WTC11 (cell line): ENCODE measurements at regions not wholly inside any gene's neighbourhood (a gene's known extent, or its start where the extent isn't known, plus 50 kb on each side); places are given as distances from the start of the nearest gene placed in this dataset.

Source experiments
- ATAC-seq: fragments of 200-7000 bp; cut with Tn5 transposase; 2 replicates; pipeline ENCODE4 v1.10.0; 2021; ENCODE audit warnings: mild to moderate bottlenecking, moderate library complexity
- CTCF ChIA-PET: fragments of 300-600 bp; sonication (Branson Sonifier 250); formaldehyde crosslinking; loops from one replicate; lab custom pipeline; 2021; ENCODE audit warnings: antibody characterized with exemption; lab: Charles Lee
- POLR2A ChIA-PET: fragments of 350-600 bp; sonication (Branson Sonifier 250); formaldehyde crosslinking; loops from one replicate; lab custom pipeline; 2021; ENCODE audit warnings: antibody characterized with exemption; lab: Charles Lee
- DNase-seq: peaks from one replicate; pipeline ENCODE4 v3.0.0; 2021; ENCODE audit warnings: low spot score
- H3K27ac Mint-ChIP-seq: 2 replicates; pipeline ENCODE4 v1.8.0; 2021; ENCODE audit warnings: mixed read lengths
- H3K27me3 Mint-ChIP-seq: 2 replicates; pipeline ENCODE4 v1.8.0; 2021; ENCODE audit warnings: low read depth, mild to moderate bottlenecking, moderate library complexity, mixed read lengths
- H3K36me3 Mint-ChIP-seq: 2 replicates; pipeline ENCODE4 v1.8.0; 2021; ENCODE audit warnings: mixed read lengths
- H3K4me1 Mint-ChIP-seq: 2 replicates; pipeline ENCODE4 v1.8.0; 2022; ENCODE audit warnings: mixed read lengths
- H3K4me3 Mint-ChIP-seq: 2 replicates; pipeline ENCODE4 v1.8.0; 2021; ENCODE audit warnings: mild to moderate bottlenecking, moderate library complexity, mixed read lengths
- H3K9me3 Mint-ChIP-seq: 2 replicates; pipeline ENCODE4 v1.8.0; 2021; ENCODE audit warnings: mixed read lengths
- JUN ChIP-seq: sonication (generic); formaldehyde crosslinking; IDR thresholded peaks from 2 replicates; pipeline ENCODE4 v1.8.0; 2023; ENCODE audit warnings: mild to moderate bottlenecking, missing genetic modification reagents
- MYBL2 ChIP-seq: sonication (generic); formaldehyde crosslinking; IDR thresholded peaks from 2 replicates; pipeline ENCODE4 v1.8.1; 2023; ENCODE audit warnings: mild to moderate bottlenecking, moderate library complexity, missing genetic modification reagents
- NFE2L1 ChIP-seq: sonication (generic); formaldehyde crosslinking; IDR thresholded peaks from 2 replicates; pipeline ENCODE4 v1.8.1; 2023; ENCODE audit warnings: missing genetic modification reagents
- NFYB ChIP-seq: sonication (generic); formaldehyde crosslinking; conservative IDR thresholded peaks from 2 replicates; pipeline ENCODE4 v1.8.0; 2022; ENCODE audit warnings: low read depth, missing genetic modification reagents
- PRRX2 ChIP-seq: fragments of 250-450 bp; sonication (Bioruptor Pico); IDR thresholded peaks from 2 replicates; pipeline ENCODE4 v1.8.0; 2021; ENCODE audit warnings: mild to moderate bottlenecking
- SMAD3 ChIP-seq: sonication (generic); formaldehyde crosslinking; IDR thresholded peaks from 2 replicates; pipeline ENCODE4 v1.8.0; 2022; ENCODE audit warnings: missing genetic modification reagents, mild to moderate bottlenecking, borderline replicate concordance
- SMAD4 ChIP-seq: sonication (generic); formaldehyde crosslinking; IDR thresholded peaks from 2 replicates; pipeline ENCODE4 v1.8.0; 2022; ENCODE audit warnings: mild to moderate bottlenecking, missing genetic modification reagents
- SOX15 ChIP-seq: fragments of 250-450 bp; sonication (Bioruptor Pico); IDR thresholded peaks from 2 replicates; pipeline ENCODE4 v1.9.0; 2021; ENCODE audit warnings: mild to moderate bottlenecking
- TCF7 ChIP-seq: sonication (generic); formaldehyde crosslinking; IDR thresholded peaks from 2 replicates; pipeline ENCODE4 v1.8.0; 2022; ENCODE audit warnings: mild to moderate bottlenecking, low read depth, missing genetic modification reagents, moderate library complexity
- ZNF232 ChIP-seq: sonication (generic); formaldehyde crosslinking; IDR thresholded peaks from 2 replicates; pipeline ENCODE4 v1.8.0; 2022; ENCODE audit warnings: mild to moderate bottlenecking, missing genetic modification reagents
- ZNF317 ChIP-seq: sonication (generic); formaldehyde crosslinking; IDR thresholded peaks from 2 replicates; pipeline ENCODE4 v1.8.1; 2023; ENCODE audit warnings: low read depth, mild to moderate bottlenecking, moderate library complexity, missing genetic modification reagents, borderline replicate concordance
- ZNF671 ChIP-seq: fragments of 250-450 bp; sonication (Bioruptor Pico); IDR thresholded peaks from 2 replicates; pipeline ENCODE4 v1.8.0; 2021; ENCODE audit warnings: mild to moderate bottlenecking
- TF ChIP-seq, protein P1 (sequence below): sonication (generic); formaldehyde crosslinking; conservative IDR thresholded peaks from 2 replicates; pipeline ENCODE4 v1.8.1; 2023; ENCODE audit warnings: mild to moderate bottlenecking, low read depth, missing genetic modification reagents, moderate library complexity
- TF ChIP-seq, protein P2 (sequence below): fragments of 250-450 bp; sonication (Bioruptor Pico); IDR thresholded peaks from 2 replicates; pipeline ENCODE4 v1.8.0; 2021; ENCODE audit warnings: mild to moderate bottlenecking
- TF ChIP-seq, protein P3 (sequence below): sonication (generic); formaldehyde crosslinking; IDR thresholded peaks from 2 replicates; pipeline ENCODE4 v1.8.0; 2023; ENCODE audit warnings: missing genetic modification reagents, mild to moderate bottlenecking, borderline replicate concordance
- TF ChIP-seq, protein P4 (sequence below): fragments of 250-450 bp; sonication (Bioruptor Pico); IDR thresholded peaks from 2 replicates; pipeline ENCODE4 v1.9.0; 2021; ENCODE audit warnings: mild to moderate bottlenecking

DNA sequence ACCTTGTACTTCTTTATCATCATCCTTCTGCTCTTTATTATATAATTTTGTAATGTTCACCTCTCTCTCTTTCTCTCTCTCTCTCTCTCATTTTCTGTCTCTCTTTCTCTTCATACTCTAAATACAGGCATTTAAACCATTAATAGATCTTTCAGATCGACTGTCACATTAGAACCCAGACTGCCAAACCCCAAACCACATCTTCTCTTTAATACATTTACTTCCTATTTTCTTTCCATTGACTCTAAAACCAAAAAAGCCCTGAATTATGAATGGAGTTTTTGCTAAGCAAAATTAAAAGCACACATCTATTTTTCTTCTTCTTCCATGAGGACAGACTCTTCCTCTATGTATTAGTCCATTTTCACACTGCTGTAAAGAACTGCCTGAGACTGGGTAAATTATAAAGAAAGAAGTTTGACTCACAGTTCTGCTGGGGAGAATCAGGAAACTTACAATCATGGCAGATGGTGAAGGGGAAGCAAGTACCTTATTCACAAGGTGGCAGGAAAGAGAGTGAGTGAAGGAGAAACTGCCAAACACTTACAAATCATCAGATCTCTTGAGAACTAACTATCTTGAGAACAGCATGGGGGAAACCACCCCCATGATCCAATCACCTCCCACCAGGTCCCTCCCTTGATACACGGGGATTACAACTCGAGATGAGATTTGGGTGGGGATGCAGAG, 272.7 kb upstream of the MGMT start:
- peaks cover 20% of the 10 kb centered on the region for H3K4me1 Mint-ChIP-seq
- ChIA-PET POLR2A (no interaction called here), CTCF (no interaction called here)
- no peaks in the 10 kb centered on the region for H3K36me3 Mint-ChIP-seq
- H3K4me3 Mint-ChIP-seq = no peak overlapping the region
- TF ChIP-seq SOX15 (CRISPR knock-in tag) = no peak
- ATAC-seq = no peak
- no peak overlapping the region for H3K27ac Mint-ChIP-seq
- H3K27me3 Mint-ChIP-seq = no peaks in the 10 kb centered on the region
- peaks cover 5% of the 10 kb centered on the region; the same call in 1 of the 2 replicates for H3K9me3 Mint-ChIP-seq
- DNase-seq = no peak

DNA sequence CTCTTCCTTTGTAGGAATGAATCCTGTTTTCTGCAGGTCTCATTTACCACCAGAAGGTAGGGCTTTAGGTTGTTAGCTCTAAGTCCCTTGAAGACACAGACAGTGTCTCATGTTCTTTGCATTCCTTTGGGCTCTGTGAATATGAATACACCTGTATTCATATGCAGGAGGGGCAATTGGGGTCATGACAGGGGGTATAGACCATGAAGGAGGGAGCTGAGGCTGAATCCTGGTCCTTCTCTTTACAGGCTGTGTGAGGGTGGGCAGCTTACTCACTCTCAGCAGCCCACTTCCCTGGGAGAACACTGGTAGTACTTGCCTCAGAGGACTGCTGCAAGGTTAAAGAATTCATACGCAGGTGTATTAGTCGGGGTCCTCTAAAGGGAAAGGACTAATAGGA, 267.2 kb upstream of the MGMT start:
- Mint-ChIP-seq H3K4me1 (peaks cover 13% of the 10 kb centered on the region), H3K27me3 (no peaks in the 10 kb centered on the region), H3K9me3 (peaks cover 25% of the 10 kb centered on the region), H3K27ac (no peak overlapping the region), H3K4me3 (no peak overlapping the region), H3K36me3 (no peaks in the 10 kb centered on the region)
- ChIA-PET CTCF (no interaction called here), POLR2A (no interaction called here)
- no peak for DNase-seq
- peak; percentile 74; the same call in 1 of the 2 replicates for TF ChIP-seq ZNF317 (CRISPR knock-in tag)
- TF ChIP-seq ZNF232 (CRISPR knock-in tag) = no peak
- ATAC-seq = peak; percentile 90

DNA sequence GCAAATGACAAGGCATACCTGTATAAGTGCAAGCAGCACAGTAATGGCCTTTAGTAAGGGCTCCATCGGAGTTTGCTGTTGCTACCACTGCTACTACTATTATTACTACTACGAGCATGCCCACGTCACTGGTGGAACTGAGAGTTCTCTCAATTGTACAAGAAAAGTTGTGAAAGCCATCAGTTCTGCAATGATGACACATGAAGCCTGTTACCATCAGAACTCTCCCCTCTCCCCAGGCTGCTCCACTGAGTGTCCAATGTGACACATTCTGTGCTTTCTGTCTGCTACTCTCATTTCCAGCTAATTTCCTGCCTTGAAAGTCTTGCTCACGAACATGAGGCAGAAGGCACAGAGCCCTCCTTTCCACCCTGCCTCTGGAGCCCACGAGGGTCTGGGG, 263.2 kb upstream of the MGMT start:
- ATAC-seq = no peak
- peaks cover 9% of the 10 kb centered on the region for H3K4me1 Mint-ChIP-seq
- ChIA-PET CTCF (no interaction called here), POLR2A (no interaction called here)
- no peak for DNase-seq
- no peak overlapping the region for H3K27ac Mint-ChIP-seq
- peaks cover 20% of the 10 kb centered on the region for H3K9me3 Mint-ChIP-seq
- H3K36me3 Mint-ChIP-seq = no peaks in the 10 kb centered on the region
- H3K27me3 Mint-ChIP-seq = no peaks in the 10 kb centered on the region
- TF ChIP-seq, protein P1, sequence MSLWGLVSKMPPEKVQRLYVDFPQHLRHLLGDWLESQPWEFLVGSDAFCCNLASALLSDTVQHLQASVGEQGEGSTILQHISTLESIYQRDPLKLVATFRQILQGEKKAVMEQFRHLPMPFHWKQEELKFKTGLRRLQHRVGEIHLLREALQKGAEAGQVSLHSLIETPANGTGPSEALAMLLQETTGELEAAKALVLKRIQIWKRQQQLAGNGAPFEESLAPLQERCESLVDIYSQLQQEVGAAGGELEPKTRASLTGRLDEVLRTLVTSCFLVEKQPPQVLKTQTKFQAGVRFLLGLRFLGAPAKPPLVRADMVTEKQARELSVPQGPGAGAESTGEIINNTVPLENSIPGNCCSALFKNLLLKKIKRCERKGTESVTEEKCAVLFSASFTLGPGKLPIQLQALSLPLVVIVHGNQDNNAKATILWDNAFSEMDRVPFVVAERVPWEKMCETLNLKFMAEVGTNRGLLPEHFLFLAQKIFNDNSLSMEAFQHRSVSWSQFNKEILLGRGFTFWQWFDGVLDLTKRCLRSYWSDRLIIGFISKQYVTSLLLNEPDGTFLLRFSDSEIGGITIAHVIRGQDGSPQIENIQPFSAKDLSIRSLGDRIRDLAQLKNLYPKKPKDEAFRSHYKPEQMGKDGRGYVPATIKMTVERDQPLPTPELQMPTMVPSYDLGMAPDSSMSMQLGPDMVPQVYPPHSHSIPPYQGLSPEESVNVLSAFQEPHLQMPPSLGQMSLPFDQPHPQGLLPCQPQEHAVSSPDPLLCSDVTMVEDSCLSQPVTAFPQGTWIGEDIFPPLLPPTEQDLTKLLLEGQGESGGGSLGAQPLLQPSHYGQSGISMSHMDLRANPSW (CRISPR knock-in tag) = no peak
- TF ChIP-seq, protein P2, sequence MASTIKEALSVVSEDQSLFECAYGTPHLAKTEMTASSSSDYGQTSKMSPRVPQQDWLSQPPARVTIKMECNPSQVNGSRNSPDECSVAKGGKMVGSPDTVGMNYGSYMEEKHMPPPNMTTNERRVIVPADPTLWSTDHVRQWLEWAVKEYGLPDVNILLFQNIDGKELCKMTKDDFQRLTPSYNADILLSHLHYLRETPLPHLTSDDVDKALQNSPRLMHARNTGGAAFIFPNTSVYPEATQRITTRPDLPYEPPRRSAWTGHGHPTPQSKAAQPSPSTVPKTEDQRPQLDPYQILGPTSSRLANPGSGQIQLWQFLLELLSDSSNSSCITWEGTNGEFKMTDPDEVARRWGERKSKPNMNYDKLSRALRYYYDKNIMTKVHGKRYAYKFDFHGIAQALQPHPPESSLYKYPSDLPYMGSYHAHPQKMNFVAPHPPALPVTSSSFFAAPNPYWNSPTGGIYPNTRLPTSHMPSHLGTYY (CRISPR knock-in tag) = no peak
- TF ChIP-seq SMAD4 (no peak), TCF7 (CRISPR knock-in tag) (no peak), NFE2L1 (CRISPR knock-in tag) (no peak), MYBL2 (CRISPR knock-in tag) (no peak), NFYB (CRISPR knock-in tag) (no peak), PRRX2 (CRISPR knock-in tag) (no peak), ZNF671 (CRISPR knock-in tag) (no peak), JUN (CRISPR knock-in tag) (no peak), SMAD3 (no peak)
- TF ChIP-seq, protein P3, sequence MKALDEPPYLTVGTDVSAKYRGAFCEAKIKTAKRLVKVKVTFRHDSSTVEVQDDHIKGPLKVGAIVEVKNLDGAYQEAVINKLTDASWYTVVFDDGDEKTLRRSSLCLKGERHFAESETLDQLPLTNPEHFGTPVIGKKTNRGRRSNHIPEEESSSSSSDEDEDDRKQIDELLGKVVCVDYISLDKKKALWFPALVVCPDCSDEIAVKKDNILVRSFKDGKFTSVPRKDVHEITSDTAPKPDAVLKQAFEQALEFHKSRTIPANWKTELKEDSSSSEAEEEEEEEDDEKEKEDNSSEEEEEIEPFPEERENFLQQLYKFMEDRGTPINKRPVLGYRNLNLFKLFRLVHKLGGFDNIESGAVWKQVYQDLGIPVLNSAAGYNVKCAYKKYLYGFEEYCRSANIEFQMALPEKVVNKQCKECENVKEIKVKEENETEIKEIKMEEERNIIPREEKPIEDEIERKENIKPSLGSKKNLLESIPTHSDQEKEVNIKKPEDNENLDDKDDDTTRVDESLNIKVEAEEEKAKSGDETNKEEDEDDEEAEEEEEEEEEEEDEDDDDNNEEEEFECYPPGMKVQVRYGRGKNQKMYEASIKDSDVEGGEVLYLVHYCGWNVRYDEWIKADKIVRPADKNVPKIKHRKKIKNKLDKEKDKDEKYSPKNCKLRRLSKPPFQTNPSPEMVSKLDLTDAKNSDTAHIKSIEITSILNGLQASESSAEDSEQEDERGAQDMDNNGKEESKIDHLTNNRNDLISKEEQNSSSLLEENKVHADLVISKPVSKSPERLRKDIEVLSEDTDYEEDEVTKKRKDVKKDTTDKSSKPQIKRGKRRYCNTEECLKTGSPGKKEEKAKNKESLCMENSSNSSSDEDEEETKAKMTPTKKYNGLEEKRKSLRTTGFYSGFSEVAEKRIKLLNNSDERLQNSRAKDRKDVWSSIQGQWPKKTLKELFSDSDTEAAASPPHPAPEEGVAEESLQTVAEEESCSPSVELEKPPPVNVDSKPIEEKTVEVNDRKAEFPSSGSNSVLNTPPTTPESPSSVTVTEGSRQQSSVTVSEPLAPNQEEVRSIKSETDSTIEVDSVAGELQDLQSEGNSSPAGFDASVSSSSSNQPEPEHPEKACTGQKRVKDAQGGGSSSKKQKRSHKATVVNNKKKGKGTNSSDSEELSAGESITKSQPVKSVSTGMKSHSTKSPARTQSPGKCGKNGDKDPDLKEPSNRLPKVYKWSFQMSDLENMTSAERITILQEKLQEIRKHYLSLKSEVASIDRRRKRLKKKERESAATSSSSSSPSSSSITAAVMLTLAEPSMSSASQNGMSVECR = no peak
- TF ChIP-seq, protein P4, sequence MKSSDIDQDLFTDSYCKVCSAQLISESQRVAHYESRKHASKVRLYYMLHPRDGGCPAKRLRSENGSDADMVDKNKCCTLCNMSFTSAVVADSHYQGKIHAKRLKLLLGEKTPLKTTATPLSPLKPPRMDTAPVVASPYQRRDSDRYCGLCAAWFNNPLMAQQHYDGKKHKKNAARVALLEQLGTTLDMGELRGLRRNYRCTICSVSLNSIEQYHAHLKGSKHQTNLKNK (CRISPR knock-in tag) = no peak
- TF ChIP-seq, all 79 proteins: peak for 0
- H3K4me3 Mint-ChIP-seq = no peak overlapping the region
